Tibial artery (tissue), 4 donors: ENCODE measurements at regions not wholly inside any gene's neighbourhood (a gene's known extent, or its start where the extent isn't known, plus 50 kb on each side); places are given as distances from the start of the nearest gene placed in this dataset.

Experiments used
- DNase-seq, 2 donors: peaks; one replicate each; pipeline ENCODE4 v3.0.0-alpha.2; 2019
- H3K27ac ChIP-seq, 2 donors: fragments of 200-600 bp; sonication (generic) in 1 of 2; 1 replicate in 1 of 2; 2 replicates in 1 of 2; pipeline ENCODE4 v1.5.1; 2018 to 2019; ENCODE audit warnings: mild to moderate bottlenecking in 1 of 2
- H3K27me3 ChIP-seq, 2 donors: fragments of 200-600 bp; sonication (generic) in 1 of 2; one replicate each; pipeline versions ENCODE4 v1.5.1 to v1.6.0; 2016 to 2019
- H3K36me3 ChIP-seq, 3 donors: fragments of 200-600 bp; sonication (generic) in 2 of 3; one replicate each; pipeline ENCODE4 v1.5.1; 2016 to 2019; ENCODE audit warnings: mild to moderate bottlenecking in 2 of 3
- H3K4me1 ChIP-seq, 4 donors: fragments of 200-600 bp; sonication (generic) in 2 of 4; 1 replicate in 3 of 4; 2 replicates in 1 of 4; pipeline ENCODE4 v1.5.1; 2016 to 2019
- H3K4me3 ChIP-seq, 2 donors: fragments of 200-600 bp; sonication (generic) in 1 of 2; 1 replicate in 1 of 2; 2 replicates in 1 of 2; pipeline ENCODE4 v1.5.1; 2018 to 2019; ENCODE audit warnings: mild to moderate bottlenecking in 2 of 2
- H3K9me3 ChIP-seq, 3 donors: fragments of 200-600 bp; sonication (generic) in 1 of 3; one replicate each; pipeline ENCODE4 v1.5.1; 2016 to 2019
- intact Hi-C: fragments of 100-400 bp; cut with DNase I; formaldehyde crosslinking; loops from one replicate; pipeline ENCODE4 v1.15.0; 2023; ENCODE audit warnings: low total_unique reads
- TF ChIP-seq, protein P1 (sequence below), 2 experiments: fragments of 200-600 bp in 1 of 2; fragments of 450-650 bp in 1 of 2; IDR thresholded peaks; one replicate each; pipeline ENCODE4 v1.5.1; 2017 to 2019; ENCODE audit warnings: antibody characterized with exemption in 2 of 2, mild to moderate bottlenecking in 1 of 2, moderate library complexity in 1 of 2

DNA sequence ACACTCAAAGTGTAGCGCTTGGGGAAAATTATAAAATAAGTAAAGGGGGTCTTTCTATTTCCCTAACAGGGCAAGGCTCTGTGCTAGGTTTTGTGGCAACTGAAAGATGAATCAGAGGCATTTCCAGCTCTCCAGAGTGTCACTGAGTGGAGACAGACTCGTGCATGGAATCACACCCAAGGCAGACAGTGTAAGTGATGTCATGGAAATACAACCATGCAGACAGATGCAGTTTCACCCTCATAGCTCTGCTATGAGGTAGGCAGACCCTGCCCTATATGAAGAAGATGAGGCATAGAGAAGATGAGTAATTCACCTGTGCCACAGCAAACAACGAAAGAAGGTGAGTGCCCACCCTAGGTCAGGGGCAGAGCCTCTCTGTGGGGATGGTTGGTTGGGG lies 57.2 kb upstream of the PITRM1 start:
- no peaks in the 10 kb centered on the region for H3K27me3 ChIP-seq
- no peaks in the 10 kb centered on the region for H3K36me3 ChIP-seq
- no peak overlapping the region for H3K4me3 ChIP-seq
- H3K4me1 ChIP-seq, result peaks cover 0 to 39% (median 16%) of the 10 kb centered on the region in 4 donors
- no peaks in the 10 kb centered on the region for H3K9me3 ChIP-seq
- TF ChIP-seq, protein P1, sequence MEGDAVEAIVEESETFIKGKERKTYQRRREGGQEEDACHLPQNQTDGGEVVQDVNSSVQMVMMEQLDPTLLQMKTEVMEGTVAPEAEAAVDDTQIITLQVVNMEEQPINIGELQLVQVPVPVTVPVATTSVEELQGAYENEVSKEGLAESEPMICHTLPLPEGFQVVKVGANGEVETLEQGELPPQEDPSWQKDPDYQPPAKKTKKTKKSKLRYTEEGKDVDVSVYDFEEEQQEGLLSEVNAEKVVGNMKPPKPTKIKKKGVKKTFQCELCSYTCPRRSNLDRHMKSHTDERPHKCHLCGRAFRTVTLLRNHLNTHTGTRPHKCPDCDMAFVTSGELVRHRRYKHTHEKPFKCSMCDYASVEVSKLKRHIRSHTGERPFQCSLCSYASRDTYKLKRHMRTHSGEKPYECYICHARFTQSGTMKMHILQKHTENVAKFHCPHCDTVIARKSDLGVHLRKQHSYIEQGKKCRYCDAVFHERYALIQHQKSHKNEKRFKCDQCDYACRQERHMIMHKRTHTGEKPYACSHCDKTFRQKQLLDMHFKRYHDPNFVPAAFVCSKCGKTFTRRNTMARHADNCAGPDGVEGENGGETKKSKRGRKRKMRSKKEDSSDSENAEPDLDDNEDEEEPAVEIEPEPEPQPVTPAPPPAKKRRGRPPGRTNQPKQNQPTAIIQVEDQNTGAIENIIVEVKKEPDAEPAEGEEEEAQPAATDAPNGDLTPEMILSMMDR (IDR thresholded peaks at IDR 0.05), result no peak
- peak overlapping the region in 1 of 2 donors; percentile 3 for H3K27ac ChIP-seq
- DNase-seq, result no peak
- intact Hi-C loops, result no loop called here

DNA sequence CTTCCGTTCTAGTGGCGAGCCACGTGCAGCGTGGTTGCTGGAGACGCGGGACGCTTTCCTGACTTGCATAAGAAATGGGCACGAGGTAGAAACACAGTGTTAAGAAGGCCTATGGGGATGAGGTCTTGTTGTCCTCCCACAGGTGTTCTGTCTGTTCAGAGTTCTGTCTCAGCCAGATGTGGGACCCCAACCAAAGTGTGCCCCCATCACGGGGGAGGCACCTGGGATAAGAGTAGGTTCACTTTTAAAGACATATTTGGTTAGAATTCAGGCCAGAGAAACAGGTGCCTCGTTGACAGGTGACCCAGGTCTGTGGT lies 56.0 kb upstream of the PITRM1 start:
- no peak for DNase-seq
- Histone ChIP-seq H3K4me1 (peaks cover 0 to 39% (median 16%) of the 10 kb centered on the region in 4 donors), H3K4me3 (no peak overlapping the region), H3K9me3 (no peaks in the 10 kb centered on the region), H3K27ac (peak overlapping the region in 1 of 2 donors; percentile 60), H3K36me3 (no peaks in the 10 kb centered on the region), H3K27me3 (no peaks in the 10 kb centered on the region)
- intact Hi-C loops, result no loop called here
- TF ChIP-seq, protein P1 (IDR thresholded peaks at IDR 0.05), result no peak

DNA sequence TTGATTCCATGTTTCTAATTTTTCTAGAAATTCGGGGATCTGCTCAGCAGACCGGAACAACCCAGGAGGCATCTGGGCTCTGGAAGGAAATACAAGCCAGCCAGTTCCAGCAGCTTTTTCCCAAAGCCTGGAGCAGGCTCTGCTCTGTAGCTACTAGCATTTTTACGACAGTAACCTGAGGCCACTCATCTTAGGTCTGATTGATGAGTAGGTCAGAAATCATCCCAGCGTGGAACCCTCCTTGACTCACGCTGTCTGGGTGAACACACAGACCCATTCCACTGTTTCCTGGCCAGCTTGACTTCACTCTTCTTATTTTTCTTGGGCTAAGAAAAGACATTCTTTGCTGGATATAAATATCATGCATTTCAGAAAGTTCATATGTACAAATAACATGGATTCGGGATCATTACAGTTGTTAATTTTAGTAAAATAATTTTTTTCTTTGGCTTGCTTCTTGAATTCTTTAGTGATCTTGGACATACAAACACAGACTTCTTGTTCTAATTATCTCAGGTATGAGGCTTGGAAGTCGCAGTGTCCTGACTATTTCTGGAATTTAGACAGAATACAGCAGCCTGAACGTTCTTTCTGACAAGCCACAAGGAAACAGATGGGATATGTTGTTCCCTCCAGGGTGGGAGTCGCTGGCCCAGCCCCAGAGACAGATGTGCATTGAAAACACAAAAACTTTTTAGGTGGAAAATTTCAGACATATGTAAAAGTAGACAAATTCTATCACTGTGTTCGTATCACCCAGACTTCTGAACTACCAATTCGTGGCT lies 54.6 kb upstream of the PITRM1 start:
- H3K4me1 ChIP-seq, result peaks cover 0 to 29% (median 16%) of the 10 kb centered on the region in 4 donors
- TF ChIP-seq, protein P1 (IDR thresholded peaks at IDR 0.05), result no peak
- H3K4me3 ChIP-seq, result peak overlapping the region in 1 of 2 donors; percentile 2
- DNase-seq, result no peak
- intact Hi-C loops, result no loop called here
- no peaks in the 10 kb centered on the region for H3K36me3 ChIP-seq
- no peaks in the 10 kb centered on the region for H3K27me3 ChIP-seq
- H3K9me3 ChIP-seq, result no peaks in the 10 kb centered on the region
- peak overlapping the region; percentile 51 to 60 for H3K27ac ChIP-seq

DNA sequence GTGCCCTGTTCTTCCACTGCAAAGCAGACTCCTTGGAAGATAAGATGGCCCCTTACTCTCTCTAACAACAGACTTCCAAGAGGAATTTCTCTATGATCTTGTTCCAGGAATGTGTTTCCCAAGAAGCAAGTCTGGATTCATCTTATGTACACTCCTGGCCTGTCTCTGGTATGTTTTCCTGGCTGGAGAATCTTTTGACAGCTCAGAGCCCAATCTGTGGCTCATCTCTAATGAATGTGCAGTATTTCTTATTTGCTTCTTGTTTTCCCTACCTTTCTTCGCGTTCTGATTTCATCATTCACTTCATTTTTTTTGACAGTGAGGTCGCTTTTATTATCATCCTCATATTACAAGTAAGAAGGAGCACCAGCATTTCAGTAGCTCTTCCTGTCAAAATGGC lies 53.0 kb upstream of the PITRM1 start:
- no peak overlapping the region for H3K4me3 ChIP-seq
- no peaks in the 10 kb centered on the region for H3K27me3 ChIP-seq
- H3K9me3 ChIP-seq, result no peaks in the 10 kb centered on the region
- H3K4me1 ChIP-seq, result peaks cover 0 to 21% (median 15%) of the 10 kb centered on the region in 4 donors
- H3K27ac ChIP-seq, result no peak overlapping the region
- no peak for DNase-seq
- intact Hi-C loops, result no loop called here
- TF ChIP-seq, protein P1 (IDR thresholded peaks at IDR 0.05), result no peak
- H3K36me3 ChIP-seq, result no peaks in the 10 kb centered on the region

DNA sequence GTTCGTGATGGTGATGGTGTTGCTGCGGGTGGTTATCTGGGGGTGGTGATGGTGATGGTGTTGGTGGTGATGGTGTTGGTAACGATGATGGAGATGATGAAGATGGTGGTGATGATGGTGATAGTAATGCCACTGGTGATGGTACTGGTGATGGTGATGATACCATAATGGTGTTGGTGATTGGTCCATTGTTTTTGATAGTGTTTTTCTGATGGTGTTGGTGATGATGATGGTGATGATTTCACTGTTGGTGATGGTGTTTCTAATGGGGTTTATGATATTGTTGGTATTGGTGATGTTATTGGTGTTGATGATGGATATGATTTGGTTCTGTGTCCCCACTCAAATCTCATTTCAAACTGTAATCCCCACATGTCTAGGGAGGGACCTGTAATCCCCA lies 51.7 kb upstream of the PITRM1 start:
- intact Hi-C loops, result no loop called here
- no peaks in the 10 kb centered on the region for H3K36me3 ChIP-seq
- TF ChIP-seq, protein P1 (IDR thresholded peaks at IDR 0.05), result no peak

More for the DNA sequence above, 51.7 kb upstream of the PITRM1 start:
- Histone ChIP-seq H3K4me3 (no peak overlapping the region), H3K27me3 (no peaks in the 10 kb centered on the region), H3K9me3 (no peaks in the 10 kb centered on the region), H3K4me1 (peaks cover 0 to 21% (median 15%) of the 10 kb centered on the region in 4 donors), H3K27ac (no peak overlapping the region)
- no peak for DNase-seq
